ENCODE measurements at regions not wholly inside any gene's neighbourhood (a gene's known extent, or its start where the extent isn't known, plus 50 kb on each side); places are given as distances from the start of the nearest gene placed in this dataset.

DNA sequence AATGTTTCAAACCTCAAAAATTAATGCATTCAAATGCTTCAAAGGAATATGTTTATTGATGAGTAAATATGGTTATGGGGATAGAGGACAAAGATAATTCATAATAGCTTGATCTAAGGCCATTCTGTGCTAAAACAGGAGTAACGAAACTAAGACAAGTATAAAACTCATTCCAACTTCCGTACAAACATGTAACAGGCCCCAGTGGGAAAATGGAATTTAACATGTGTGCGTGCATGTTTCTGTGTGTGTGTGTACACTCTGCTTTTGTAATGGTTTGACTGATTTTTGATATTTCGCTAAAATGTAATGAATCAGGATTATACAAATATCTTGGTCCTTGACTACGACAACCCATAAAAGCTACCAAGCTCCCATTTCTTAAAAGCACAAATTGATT, 91.0 kb downstream of the KLF12 start:
- DNase-seq: no peak

DNA sequence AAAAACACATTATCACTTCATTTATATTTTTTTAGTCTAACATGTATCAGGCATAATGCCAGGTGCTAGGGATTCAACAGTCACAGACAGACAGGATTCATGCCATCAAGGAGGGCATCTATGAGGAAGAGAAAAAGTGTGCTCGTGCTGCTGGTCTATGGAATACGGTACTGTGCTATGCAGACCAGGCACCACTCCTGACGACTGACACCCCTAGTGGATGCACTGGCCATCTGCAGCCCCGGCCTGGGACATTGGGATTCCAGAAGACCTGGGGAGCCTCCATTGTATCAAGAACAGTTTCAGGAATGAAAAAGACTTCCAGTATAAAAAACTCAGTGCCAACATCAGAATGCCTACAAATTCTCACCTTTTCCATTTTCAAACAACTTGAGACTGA, 94.0 kb downstream of the KLF12 start:
- DNase-seq: no peak

GRCh38 chr13:74039667-74040066, 94.5 kb downstream of the KLF12 start:
- DNase-seq: no peak

DNA sequence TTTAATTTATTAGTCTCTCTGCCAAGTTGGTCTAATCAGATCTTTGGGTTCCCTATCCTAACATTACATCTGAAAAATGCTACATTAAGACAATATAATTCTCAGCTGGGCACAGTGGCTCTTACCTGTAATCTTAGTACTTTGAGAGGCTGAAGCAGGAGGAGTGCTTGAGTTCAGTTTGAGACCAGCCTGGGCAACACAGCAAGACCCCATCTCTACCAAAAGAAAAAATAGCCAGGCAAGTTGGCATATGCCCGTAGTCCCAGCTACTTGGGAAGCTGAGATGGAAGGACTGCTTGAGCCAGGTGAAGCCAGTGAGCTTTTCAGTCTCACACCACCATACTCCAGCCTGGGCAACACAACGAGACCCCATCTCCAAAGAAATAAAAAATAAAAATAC, 95.0 kb downstream of the KLF12 start:
- DNase-seq: no peak

GRCh38 chr13:74037762-74038161, 96.4 kb downstream of the KLF12 start:
- no peak for DNase-seq

- no peak for DNase-seq
Observed at GRCh38 chr13:74036373-74036772, 97.8 kb downstream of the KLF12 start.

GRCh38 chr13:74035896-74036295, 98.3 kb downstream of the KLF12 start:
- DNase-seq: no peak

- DNase-seq: no peak
Observed at GRCh38 chr13:74032325-74032724, 101.9 kb downstream of the KLF12 start.

GRCh38 chr13:74027161-74027779, 106.9 kb downstream of the KLF12 start:
- no peak for DNase-seq

DNA sequence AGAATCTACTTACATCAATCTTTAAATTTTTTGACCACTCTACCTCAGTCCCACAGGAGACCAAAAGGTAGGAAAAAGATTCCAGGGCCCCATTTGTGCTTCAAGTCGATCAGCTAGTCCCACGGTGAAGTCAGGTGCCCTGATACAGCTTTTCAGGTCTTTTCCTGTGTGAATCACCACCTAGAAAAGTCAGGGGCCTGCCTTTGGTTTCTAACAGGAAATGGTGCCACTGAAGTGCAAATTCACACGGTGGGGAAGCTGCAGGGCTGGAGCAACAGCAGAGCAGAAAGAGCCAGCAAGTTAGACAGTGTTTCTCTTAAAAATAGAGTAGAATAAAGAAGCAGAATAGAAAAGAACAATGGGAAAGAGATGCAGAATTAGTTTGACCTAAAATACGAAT, 107.5 kb downstream of the KLF12 start:
- no peak for DNase-seq

- DNase-seq: no peak
Observed at GRCh38 chr13:74025369-74025768, 108.8 kb downstream of the KLF12 start.

- no peak for DNase-seq
Observed at GRCh38 chr13:74024856-74025255, 109.3 kb downstream of the KLF12 start.

DNA sequence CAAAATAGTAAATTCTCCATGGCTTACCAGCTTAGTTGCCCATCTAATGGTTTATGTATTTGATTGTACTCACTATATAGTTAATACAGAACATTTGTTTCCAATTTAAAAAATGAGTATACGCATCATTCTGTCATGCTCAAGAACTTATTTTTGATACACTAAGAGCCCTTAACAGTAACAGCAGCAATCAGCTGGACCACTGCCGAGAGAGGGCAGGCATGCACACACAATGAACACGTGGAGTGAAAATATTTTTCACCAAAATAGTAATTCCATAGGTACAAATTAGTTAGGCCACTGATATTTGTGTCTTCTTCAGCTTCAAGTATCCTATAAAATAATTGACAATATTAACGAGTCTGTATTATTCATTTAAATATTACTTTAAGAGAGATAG, 109.9 kb downstream of the KLF12 start:
- no peak for DNase-seq

DNA sequence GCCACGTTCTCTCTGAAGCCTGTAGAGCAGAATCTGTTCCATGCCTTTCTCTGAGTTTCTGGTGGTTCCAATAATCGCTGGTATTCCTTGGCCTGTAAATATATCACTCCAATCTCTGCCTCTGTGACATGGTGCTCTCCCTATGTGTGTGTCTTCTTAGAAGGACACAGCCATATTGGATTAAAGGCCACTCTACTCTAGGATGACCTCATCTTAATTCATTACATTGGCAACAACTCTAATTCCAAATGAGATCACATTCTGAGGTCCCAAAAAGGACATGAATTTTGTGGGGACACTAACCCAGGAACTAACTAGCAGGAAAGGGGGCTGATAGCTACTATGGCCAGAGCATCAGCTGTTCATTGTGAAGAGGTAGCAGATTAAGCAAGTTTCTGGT, 110.7 kb downstream of the KLF12 start:
- no peak for DNase-seq

DNA sequence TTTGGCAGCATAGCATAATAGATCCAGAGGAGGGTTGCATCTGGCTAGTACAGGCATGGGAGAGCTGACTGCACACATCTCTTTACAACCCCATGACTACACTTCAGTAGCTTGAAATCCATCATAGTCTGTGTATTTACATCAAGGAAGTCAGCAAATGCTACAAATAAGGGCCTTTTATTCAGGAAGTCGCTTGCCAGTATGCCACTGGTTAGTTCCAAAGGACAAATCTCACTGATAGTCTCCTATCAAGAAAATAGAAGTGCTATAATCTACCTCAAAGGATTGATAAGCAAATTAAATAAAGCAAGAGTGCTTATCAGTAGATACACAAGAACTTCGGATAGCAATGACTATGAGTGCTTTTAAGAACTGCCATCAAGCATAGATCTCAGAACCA, 112.7 kb downstream of the KLF12 start:
- no peak for DNase-seq

DNA sequence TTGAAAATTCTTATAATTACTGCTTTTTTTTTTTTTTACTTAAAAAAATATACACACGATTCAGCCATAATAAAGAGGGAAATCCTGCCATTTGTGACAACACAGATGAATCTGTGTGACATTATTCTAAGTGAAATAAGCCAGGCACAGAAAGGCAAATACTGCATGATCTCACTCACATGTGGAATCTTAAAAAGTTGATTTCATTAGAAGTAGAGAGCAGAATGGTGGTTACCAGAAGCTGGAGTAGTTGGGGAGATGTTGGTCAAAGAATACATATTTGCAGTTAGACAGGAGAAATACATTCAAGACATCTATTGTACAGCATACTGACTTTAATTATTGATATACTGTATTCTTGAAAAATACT, 116.2 kb downstream of the KLF12 start:
- DNase-seq: no peak

- DNase-seq: no peak
Observed at GRCh38 chr13:74017301-74018061, 116.7 kb downstream of the KLF12 start.

- DNase-seq: no peak
Observed at GRCh38 chr13:74015137-74015536, 119.1 kb downstream of the KLF12 start.

GRCh38 chr13:74009100-74009668, 125.0 kb downstream of the KLF12 start:
- no peak for DNase-seq

DNA sequence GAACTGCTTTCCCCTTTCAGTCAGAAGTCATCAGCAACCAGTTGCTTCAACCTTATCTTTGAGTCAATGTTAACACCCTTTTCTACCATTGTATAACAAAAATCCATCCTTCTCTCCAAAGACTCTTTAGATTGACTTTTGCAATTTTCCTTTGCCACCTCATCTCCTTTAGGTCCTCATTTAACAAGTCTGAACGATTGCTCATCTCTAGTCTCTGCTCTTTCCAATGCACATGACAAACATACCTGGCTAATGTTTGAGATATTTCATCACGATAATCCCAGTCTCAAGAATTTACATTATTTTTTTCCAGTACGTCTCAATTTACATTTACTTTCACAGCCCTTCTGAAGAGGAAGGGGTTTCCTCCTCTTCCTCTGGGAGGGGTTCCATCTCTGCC, 127.5 kb downstream of the KLF12 start:
- no peak for DNase-seq

- DNase-seq: no peak
Observed at GRCh38 chr13:74005320-74006157, 128.7 kb downstream of the KLF12 start.

- DNase-seq: no peak
Observed at GRCh38 chr13:74004109-74004508, 130.1 kb downstream of the KLF12 start.

- no peak for DNase-seq
Observed at GRCh38 chr13:74003374-74003773, 130.8 kb downstream of the KLF12 start.

Measured in right lung (tissue), 2 donors.